H1 (cell line): ENCODE measurements at regions not wholly inside any gene's neighbourhood (a gene's known extent, or its start where the extent isn't known, plus 50 kb on each side); places are given as distances from the start of the nearest gene placed in this dataset.
"Not testable (repeated sequence)": the region's sequence is repeated elsewhere in the genome, so short reads cannot be mapped to it uniquely, and the experiment has no call there.

ENCODE experiments used
- BRCA1 ChIP-seq: IDR thresholded peaks from 2 replicates; pipeline ENCODE4 v1.6.1; 2012; ENCODE audit warnings: low read depth, low read length, improper control_type of control experiment
- GABPA ChIP-seq: IDR thresholded peaks from 2 replicates; pipeline ENCODE4 v1.6.1; 2011; ENCODE audit warnings: mild to moderate bottlenecking, low read length, moderate library complexity, borderline replicate concordance; ENCODE audit not compliant: insufficient read depth
- JUND ChIP-seq: IDR thresholded peaks from 2 replicates; pipeline ENCODE4 v1.6.1; 2011; ENCODE audit warnings: mild to moderate bottlenecking, improper control_type of control experiment, low read length
- KDM4A ChIP-seq: IDR thresholded peaks from one replicate; pipeline ENCODE4 v1.7.1; 2012; ENCODE audit warnings: low read depth, mild to moderate bottlenecking, moderate library complexity, low read length, inconsistent platforms; ENCODE audit not compliant: severe bottlenecking
- MAFK ChIP-seq: IDR thresholded peaks from 2 replicates; pipeline ENCODE4 v1.6.1; 2012; ENCODE audit warnings: low read depth, mild to moderate bottlenecking, improper control_type of control experiment, low read length
- NRF1 ChIP-seq: IDR thresholded peaks from 2 replicates; pipeline ENCODE4 v1.6.1; 2011; ENCODE audit warnings: mild to moderate bottlenecking, low read depth, low read length, improper control_type of control experiment
- RXRA ChIP-seq: IDR thresholded peaks from 2 replicates; pipeline ENCODE4 v1.6.1; 2011; ENCODE audit warnings: low read depth, mild to moderate bottlenecking, low read length, moderate library complexity; ENCODE audit not compliant: insufficient read depth
- TAF1 ChIP-seq: IDR thresholded peaks from 2 replicates; pipeline ENCODE4 v1.6.1; 2011; ENCODE audit warnings: mild to moderate bottlenecking, low read depth, low read length
- TCF12 ChIP-seq: IDR thresholded peaks from 2 replicates; pipeline ENCODE4 v1.6.1; 2011; ENCODE audit warnings: low read depth, mild to moderate bottlenecking, low read length
- YY1 ChIP-seq: IDR thresholded peaks from 2 replicates; pipeline ENCODE4 v1.6.1; 2011; ENCODE audit warnings: low read depth, mild to moderate bottlenecking, low read length
- TF ChIP-seq, protein P1 (sequence below), 3 experiments: IDR thresholded peaks; 1 replicate in 2 of 3; 2 replicates in 1 of 3; pipeline versions ENCODE4 v1.5.1 to v1.6.1; 2011; ENCODE audit warnings: low read length in 3 of 3, mild to moderate bottlenecking in 3 of 3, inconsistent platforms in 2 of 3, low read depth in 1 of 3, moderate library complexity in 1 of 3; ENCODE audit not compliant: insufficient read depth in 1 of 3; ENCODE audit errors: control extremely low read depth in 1 of 3

DNA sequence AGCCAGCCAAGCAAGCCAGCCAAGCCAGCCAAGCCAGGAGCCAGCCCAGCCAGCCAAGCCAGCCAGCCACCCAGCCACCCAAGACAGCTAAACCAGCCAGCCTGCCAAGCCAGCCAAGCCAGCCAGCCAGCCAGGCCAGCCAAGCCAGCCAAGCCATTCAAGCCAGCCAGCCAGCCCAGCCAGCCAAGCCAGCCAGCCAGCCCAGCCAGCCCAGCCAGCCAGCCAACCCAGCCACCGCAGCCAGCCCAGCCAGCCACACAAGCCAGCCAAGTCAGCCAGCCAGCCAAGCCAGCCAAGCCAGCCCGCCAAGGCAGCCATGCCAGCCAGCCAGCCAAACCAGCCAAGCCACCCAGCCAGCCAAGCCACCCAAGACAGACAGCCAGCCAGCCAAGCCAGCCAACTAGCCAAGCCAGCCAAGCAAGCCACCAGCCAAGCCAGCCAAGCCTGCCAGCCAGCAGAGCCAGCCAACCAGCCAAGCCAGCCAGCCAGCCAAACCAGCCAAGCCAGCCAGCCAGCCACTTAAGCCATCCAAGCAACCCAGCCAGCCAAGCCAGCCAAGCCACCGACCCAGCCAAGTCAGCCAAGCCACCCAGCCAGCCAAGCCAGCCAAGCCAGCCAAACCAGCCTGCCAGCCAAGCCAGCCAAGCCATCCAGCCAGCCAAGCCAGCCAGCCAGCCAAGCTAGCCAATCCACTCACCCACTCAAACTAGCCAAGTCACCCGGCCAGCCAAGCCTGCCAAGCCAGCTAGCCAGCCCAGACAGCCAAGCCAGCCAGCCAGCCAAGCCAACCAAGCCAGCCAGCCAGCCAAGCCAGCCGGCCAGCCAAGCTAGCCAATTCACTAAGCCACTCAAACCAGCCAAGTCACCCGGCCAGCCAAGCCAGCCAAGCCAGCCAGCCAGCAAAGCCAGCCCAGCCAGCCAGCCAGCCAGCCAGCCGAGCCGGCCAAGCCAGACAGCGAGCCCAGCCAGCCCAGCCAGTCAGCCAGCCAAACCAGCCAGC is 328.8 kb upstream of the PLGLB2 start:
- TF ChIP-seq YY1, NRF1, TAF1, JUND, MAFK, KDM4A, TCF12, GABPA, RXRA, BRCA1: not testable (repeated sequence)
- TF ChIP-seq, protein P1, sequence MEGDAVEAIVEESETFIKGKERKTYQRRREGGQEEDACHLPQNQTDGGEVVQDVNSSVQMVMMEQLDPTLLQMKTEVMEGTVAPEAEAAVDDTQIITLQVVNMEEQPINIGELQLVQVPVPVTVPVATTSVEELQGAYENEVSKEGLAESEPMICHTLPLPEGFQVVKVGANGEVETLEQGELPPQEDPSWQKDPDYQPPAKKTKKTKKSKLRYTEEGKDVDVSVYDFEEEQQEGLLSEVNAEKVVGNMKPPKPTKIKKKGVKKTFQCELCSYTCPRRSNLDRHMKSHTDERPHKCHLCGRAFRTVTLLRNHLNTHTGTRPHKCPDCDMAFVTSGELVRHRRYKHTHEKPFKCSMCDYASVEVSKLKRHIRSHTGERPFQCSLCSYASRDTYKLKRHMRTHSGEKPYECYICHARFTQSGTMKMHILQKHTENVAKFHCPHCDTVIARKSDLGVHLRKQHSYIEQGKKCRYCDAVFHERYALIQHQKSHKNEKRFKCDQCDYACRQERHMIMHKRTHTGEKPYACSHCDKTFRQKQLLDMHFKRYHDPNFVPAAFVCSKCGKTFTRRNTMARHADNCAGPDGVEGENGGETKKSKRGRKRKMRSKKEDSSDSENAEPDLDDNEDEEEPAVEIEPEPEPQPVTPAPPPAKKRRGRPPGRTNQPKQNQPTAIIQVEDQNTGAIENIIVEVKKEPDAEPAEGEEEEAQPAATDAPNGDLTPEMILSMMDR (IDR thresholded peaks at IDR 0.05; ENCODE audit: control extremely low read depth in 1 of 3, insufficient read depth in 1 of 3, low read depth in 1 of 3, low read length in 3 of 3), result not testable (repeated sequence)
